ENCODE measurements at regions not wholly inside any gene's neighbourhood (a gene's known extent, or its start where the extent isn't known, plus 50 kb on each side); places are given as distances from the start of the nearest gene placed in this dataset.

DNA sequence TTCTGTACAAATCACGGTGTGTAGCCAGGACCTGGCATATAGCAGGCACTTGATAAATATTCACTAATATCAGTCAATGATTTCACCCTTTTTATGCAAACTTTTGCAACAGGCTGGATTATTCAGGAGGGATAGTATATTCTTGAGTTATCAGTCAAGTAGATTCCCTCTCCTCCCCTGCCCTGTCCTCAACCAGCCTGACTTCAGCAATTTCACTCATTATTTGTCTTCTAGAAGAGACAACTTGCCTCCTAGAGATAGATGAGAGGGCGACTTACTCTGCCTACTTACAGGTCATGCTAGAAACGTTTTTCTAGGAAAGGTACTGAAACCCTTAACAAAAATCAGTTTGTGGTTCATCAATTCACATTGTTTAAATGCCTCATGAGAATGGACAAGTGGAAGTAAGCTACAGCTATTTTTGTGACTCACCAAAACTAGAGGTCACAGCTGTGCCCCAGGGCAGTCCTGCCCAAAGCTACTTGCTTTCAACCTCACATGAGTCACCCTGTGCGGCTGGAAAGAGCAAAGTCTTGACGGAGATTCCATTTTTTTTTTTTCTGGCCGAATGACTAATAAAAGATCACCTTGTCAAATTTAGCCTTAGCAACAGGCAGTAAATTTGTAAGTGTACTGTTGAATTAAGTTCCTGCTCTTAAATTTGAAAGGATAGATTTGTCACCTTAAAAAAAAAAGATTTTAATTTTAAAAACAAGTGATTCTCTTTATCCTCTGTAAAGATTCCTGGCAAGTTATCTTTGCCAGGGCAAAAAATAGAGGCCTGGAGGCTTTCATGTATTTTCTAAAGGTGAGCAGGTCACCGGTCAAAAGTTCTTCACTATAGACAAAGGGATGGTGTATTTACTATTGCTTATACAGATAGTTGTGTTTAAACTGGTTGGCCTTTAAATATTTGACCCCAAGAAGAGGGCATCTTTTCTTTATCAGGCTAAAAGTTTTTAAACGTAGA, 109.0 kb upstream of the SLC35G4 start (continued):
- TF ChIP-seq, protein P1, sequence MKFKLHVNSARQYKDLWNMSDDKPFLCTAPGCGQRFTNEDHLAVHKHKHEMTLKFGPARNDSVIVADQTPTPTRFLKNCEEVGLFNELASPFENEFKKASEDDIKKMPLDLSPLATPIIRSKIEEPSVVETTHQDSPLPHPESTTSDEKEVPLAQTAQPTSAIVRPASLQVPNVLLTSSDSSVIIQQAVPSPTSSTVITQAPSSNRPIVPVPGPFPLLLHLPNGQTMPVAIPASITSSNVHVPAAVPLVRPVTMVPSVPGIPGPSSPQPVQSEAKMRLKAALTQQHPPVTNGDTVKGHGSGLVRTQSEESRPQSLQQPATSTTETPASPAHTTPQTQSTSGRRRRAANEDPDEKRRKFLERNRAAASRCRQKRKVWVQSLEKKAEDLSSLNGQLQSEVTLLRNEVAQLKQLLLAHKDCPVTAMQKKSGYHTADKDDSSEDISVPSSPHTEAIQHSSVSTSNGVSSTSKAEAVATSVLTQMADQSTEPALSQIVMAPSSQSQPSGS (CRISPR knock-in tag; IDR thresholded peaks at IDR 0.05), result no peak
- TF ChIP-seq ETV5 (CRISPR knock-in tag; IDR thresholded peaks at IDR 0.05; ENCODE audit: borderline replicate concordance) (peak; percentile 68; the same call in 1 of the 2 replicates), LCORL (IDR thresholded peaks at IDR 0.05) (peak; percentile 84; the same call in 1 of the 2 replicates), LCORL (CRISPR knock-in tag; IDR thresholded peaks at IDR 0.05) (peak; percentile 98), ADNP (CRISPR knock-in tag; IDR thresholded peaks at IDR 0.05) (no peak), HNRNPLL (IDR thresholded peaks at IDR 0.05; ENCODE audit: low read depth, low read length, poor library complexity, severe bottlenecking) (no peak), ZNF7 (CRISPR knock-in tag; IDR thresholded peaks at IDR 0.05) (no peak), TSC22D2 (CRISPR knock-in tag; IDR thresholded peaks at IDR 0.05; ENCODE audit: borderline replicate concordance) (no peak), SETDB1 (CRISPR knock-in tag; IDR thresholded peaks at IDR 0.05; ENCODE audit: borderline replicate concordance) (no peak), SNAPC2 (CRISPR knock-in tag; IDR thresholded peaks at IDR 0.05) (no peak; the same call in 1 of the 2 replicates), HOXD1 (CRISPR knock-in tag; IDR thresholded peaks at IDR 0.05) (0 out of 2 replicates have a peak, but pooled peaks have one; percentile 16), SATB2 (CRISPR knock-in tag; IDR thresholded peaks at IDR 0.05) (no peak), ZNF546 (CRISPR knock-in tag; conservative IDR thresholded peaks at IDR 0.05) (no peak), ZKSCAN8 (CRISPR knock-in tag; IDR thresholded peaks at IDR 0.05; ENCODE audit: borderline replicate concordance) (peak; percentile 29; the same call in 1 of the 2 replicates), RFX5 (IDR thresholded peaks at IDR 0.05; ENCODE audit: low read depth, low read length) (peak; percentile 46; the same call in 1 of the 2 replicates), PHF20 (CRISPR knock-in tag; IDR thresholded peaks at IDR 0.05) (no peak), ZBTB38 (CRISPR knock-in tag; IDR thresholded peaks at IDR 0.05) (no peak), TCF7 (IDR thresholded peaks at IDR 0.05; ENCODE audit: low read depth) (peak; percentile 87), SKI (IDR thresholded peaks at IDR 0.05; ENCODE audit: partially characterized antibody) (no peak), PCBP1 (IDR thresholded peaks at IDR 0.05; ENCODE audit: borderline replicate concordance, low read depth, low read length) (no peak)
- TF ChIP-seq, protein P2, sequence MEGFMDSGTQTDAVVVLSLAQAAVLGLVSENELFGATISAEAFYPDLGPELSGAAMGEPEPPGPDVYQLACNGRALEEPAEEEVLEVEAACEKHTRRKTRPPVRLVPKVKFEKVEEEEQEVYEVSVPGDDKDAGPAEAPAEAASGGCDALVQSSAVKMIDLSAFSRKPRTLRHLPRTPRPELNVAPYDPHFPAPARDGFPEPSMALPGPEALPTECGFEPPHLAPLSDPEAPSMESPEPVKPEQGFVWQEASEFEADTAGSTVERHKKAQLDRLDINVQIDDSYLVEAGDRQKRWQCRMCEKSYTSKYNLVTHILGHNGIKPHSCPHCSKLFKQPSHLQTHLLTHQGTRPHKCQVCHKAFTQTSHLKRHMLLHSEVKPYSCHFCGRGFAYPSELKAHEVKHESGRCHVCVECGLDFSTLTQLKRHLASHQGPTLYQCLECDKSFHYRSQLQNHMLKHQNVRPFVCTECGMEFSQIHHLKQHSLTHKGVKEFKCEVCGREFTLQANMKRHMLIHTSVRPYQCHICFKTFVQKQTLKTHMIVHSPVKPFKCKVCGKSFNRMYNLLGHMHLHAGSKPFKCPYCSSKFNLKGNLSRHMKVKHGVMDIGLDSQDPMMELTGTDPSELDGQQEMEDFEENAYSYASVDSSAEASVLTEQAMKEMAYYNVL (CRISPR knock-in tag; IDR thresholded peaks at IDR 0.05; ENCODE audit: borderline replicate concordance), result peak; percentile 56; the same call in 1 of the 2 replicates
- TF ChIP-seq, protein P3, sequence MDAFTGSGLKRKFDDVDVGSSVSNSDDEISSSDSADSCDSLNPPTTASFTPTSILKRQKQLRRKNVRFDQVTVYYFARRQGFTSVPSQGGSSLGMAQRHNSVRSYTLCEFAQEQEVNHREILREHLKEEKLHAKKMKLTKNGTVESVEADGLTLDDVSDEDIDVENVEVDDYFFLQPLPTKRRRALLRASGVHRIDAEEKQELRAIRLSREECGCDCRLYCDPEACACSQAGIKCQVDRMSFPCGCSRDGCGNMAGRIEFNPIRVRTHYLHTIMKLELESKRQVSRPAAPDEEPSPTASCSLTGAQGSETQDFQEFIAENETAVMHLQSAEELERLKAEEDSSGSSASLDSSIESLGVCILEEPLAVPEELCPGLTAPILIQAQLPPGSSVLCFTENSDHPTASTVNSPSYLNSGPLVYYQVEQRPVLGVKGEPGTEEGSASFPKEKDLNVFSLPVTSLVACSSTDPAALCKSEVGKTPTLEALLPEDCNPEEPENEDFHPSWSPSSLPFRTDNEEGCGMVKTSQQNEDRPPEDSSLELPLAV (CRISPR knock-in tag; conservative IDR thresholded peaks at IDR 0.05; ENCODE audit: low read depth), result no peak
- TF ChIP-seq, protein P4, sequence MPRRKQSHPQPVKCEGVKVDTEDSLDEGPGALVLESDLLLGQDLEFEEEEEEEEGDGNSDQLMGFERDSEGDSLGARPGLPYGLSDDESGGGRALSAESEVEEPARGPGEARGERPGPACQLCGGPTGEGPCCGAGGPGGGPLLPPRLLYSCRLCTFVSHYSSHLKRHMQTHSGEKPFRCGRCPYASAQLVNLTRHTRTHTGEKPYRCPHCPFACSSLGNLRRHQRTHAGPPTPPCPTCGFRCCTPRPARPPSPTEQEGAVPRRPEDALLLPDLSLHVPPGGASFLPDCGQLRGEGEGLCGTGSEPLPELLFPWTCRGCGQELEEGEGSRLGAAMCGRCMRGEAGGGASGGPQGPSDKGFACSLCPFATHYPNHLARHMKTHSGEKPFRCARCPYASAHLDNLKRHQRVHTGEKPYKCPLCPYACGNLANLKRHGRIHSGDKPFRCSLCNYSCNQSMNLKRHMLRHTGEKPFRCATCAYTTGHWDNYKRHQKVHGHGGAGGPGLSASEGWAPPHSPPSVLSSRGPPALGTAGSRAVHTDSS (CRISPR knock-in tag; conservative IDR thresholded peaks at IDR 0.05), result no peak
